Lower lobe of right lung (tissue), 2 donors: ENCODE measurements at regions not wholly inside any gene's neighbourhood (a gene's known extent, or its start where the extent isn't known, plus 50 kb on each side); places are given as distances from the start of the nearest gene placed in this dataset.
A peak's percentile ranks its signal among the peaks of the same experiment; 100 is the strongest.

ENCODE experiments used
- ATAC-seq, 2 donors: fragments of 200-7000 bp; cut with Tn5 transposase; one replicate each; pipeline ENCODE4 v1.9.1; 2020 to 2022; ENCODE audit warnings: mild to moderate bottlenecking in 2 of 2, moderate library complexity in 2 of 2
- DNase-seq: peaks from one replicate; pipeline ENCODE4 v3.0.0-alpha.2; 2020
- H3K27ac ChIP-seq: fragments of 200-600 bp; one replicate; pipeline ENCODE4 v1.8.0; 2022
- H3K27me3 ChIP-seq: fragments of 200-600 bp; one replicate; pipeline ENCODE4 v1.8.0; 2022; ENCODE audit warnings: low read depth
- H3K36me3 ChIP-seq: fragments of 200-600 bp; one replicate; pipeline ENCODE4 v1.8.0; 2022; ENCODE audit warnings: mild to moderate bottlenecking
- H3K4me1 ChIP-seq: fragments of 200-600 bp; one replicate; pipeline ENCODE4 v1.8.0; 2022
- H3K4me3 ChIP-seq: fragments of 200-600 bp; one replicate; pipeline ENCODE4 v1.8.0; 2022; ENCODE audit warnings: mild to moderate bottlenecking
- H3K9me3 ChIP-seq: fragments of 200-600 bp; one replicate; pipeline ENCODE4 v1.8.0; 2022
- intact Hi-C: fragments of 100-400 bp; cut with DNase I; formaldehyde crosslinking; loops from one replicate; pipeline ENCODE4 v1.11.0; 2022
- TF ChIP-seq, protein P1 (sequence below): fragments of 200-600 bp; IDR thresholded peaks from one replicate; pipeline ENCODE4 v1.8.0; 2022; ENCODE audit warnings: antibody characterized with exemption, mild to moderate bottlenecking
- donor health status: DM: no; HTN: yes; CAD: no; lungs with severe emphysema.

DNA sequence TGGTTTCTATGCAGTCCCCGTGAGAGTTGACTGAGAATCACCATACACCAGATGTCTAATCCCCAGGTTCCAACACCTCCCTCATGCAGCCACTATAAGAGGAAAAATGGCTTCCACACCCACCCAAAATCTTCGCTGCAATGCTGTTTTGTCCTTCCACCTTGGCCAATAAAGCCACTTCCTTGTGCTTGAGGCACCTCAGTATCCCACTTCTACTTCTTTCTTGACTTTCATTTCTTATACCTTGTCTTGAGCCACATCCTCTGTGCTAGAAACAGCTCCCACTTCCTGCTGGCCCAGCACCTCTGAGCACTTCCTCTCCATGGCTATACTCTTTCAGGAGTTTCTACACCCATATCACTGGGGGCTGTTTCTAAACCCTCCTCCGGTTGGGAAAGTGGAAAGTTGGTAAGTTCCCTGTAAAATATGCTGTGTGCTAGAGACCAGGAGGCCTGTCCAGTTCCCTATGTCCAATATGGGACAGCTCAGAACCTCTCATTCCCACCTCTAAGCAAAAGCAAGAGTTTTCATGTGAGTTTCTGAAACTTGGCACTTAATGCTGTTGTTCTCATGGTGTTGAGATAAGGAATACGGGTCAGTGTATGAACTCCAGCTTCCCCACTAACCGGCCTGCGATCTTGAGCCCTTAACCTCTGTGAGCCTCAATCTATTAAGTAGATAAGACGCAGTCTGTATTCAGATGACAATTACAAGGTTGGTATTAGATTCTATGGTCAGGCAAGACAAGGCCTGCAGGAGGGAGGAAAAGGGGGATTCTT, 209.1 kb upstream of the ID2 start:
- DNase-seq (no peak), ATAC-seq (peak; percentile 43 to 49)
- TF ChIP-seq, protein P1, sequence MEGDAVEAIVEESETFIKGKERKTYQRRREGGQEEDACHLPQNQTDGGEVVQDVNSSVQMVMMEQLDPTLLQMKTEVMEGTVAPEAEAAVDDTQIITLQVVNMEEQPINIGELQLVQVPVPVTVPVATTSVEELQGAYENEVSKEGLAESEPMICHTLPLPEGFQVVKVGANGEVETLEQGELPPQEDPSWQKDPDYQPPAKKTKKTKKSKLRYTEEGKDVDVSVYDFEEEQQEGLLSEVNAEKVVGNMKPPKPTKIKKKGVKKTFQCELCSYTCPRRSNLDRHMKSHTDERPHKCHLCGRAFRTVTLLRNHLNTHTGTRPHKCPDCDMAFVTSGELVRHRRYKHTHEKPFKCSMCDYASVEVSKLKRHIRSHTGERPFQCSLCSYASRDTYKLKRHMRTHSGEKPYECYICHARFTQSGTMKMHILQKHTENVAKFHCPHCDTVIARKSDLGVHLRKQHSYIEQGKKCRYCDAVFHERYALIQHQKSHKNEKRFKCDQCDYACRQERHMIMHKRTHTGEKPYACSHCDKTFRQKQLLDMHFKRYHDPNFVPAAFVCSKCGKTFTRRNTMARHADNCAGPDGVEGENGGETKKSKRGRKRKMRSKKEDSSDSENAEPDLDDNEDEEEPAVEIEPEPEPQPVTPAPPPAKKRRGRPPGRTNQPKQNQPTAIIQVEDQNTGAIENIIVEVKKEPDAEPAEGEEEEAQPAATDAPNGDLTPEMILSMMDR, result no peak
- Histone ChIP-seq H3K9me3 (no peaks in the 10 kb centered on the region), H3K4me1 (peaks cover 40% of the 10 kb centered on the region), H3K27ac (no peak overlapping the region), H3K4me3 (no peak overlapping the region), H3K36me3 (no peaks in the 10 kb centered on the region), H3K27me3 (no peaks in the 10 kb centered on the region)
- intact Hi-C loops, result no loop called here

DNA sequence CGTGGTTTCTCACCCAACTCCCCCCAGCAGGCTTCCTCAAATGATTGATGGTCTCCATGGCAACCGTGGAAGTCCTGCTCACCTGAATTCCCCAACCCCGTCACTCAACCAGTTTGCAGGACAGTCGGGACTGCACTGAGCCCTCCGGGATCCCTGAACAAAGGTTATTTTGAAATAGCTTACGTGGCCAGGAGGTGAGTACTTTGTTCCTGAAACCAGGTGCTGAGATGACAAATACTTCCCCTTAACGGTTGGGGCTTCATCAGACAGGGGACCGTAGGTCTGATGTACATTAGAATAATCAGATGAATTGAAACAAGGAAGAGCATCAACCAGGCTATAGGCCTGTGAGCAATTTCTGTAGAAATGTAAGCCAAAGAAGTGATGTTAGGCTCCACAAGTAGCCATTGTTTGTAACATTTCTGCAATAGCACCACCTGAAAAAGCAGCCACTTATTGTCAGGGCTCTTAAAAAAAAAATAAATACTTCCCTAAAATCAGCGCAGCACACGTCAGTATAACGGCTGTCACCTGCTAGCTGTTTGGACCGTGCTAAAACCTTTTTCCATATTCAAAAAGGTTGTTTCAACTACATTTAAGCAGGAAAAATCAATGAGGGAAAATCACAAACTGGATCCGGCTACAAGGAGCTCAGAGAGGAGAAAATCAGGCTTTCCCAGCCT, 206.4 kb upstream of the ID2 start:
- TF ChIP-seq, protein P1, result no peak
- Histone ChIP-seq H3K4me3 (no peak overlapping the region), H3K9me3 (no peaks in the 10 kb centered on the region), H3K27me3 (no peaks in the 10 kb centered on the region), H3K27ac (peak overlapping the region; percentile 27), H3K4me1 (peaks cover 55% of the 10 kb centered on the region), H3K36me3 (no peaks in the 10 kb centered on the region)
- intact Hi-C loops, result no loop called here
- ATAC-seq (peak in 1 of 2 donors; percentile 58), DNase-seq (no peak)

DNA sequence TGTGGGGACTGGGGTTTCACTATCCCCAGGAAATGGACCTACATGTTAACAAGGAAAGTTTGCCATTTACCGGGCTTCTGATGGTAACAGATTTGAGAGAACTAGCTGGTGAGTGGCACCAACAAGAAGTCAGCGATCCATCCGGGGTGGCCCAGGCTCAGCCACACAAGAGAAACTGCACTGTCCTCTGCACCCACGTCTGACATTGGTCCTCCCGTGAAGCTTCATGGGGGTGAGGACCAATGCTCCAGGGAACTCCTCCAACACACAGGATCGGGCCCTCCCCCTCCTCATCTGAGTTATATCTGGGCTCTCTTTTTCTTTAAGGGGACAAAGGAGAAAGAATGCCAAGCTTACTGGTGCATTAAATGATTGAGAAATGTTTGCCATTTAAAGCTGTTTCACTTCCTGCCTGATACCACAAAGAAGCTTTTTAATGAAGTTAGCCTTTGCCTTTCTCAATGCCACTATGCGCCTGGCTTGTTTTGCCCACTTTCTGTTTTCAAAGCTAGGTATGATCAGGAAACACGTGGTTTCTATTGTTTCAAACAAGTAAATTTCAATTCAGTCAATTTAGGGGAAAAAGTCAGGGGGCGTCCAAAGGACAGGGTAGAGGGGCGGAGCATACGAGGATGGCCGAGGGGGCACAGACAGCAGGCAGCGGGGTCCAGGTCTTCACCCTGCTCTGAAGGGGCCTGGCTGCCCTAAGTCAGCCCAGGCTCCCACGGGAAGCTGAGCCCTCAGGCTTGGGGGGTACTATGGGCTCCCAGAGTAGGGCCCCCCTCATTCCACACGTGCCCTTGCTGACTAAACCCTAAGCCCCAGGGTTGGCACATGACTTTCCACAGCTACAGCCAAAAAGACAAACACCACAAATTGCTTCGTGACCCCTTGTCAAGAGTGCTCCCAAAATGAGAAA, 204.0 kb upstream of the ID2 start:
- Histone ChIP-seq H3K9me3 (no peaks in the 10 kb centered on the region), H3K27ac (peak overlapping the region; percentile 54), H3K27me3 (no peaks in the 10 kb centered on the region), H3K4me1 (peaks cover 56% of the 10 kb centered on the region), H3K36me3 (no peaks in the 10 kb centered on the region), H3K4me3 (no peak overlapping the region)
- DNase-seq (peak; percentile 50), ATAC-seq (peak; percentile 49 to 58)
- intact Hi-C loops, result no loop called here
- TF ChIP-seq, protein P1, result no peak

DNA sequence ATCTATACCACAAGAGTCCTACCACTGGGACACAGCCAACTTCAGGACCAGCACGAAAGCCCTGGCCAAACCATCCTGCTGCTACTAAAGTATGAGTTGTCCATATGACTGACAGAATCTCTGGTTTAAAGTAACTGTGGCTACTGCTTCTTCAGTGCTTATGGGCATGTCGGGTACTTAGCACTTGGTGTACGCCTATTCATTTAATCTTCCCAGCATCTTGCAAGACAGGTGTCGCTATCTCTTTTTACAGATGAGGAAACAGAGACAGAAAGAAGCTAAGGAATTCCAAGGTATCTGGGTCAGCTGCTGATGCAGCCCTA, 203.4 kb upstream of the ID2 start:
- no peaks in the 10 kb centered on the region for H3K27me3 ChIP-seq
- TF ChIP-seq, protein P1, result no peak
- peaks cover 54% of the 10 kb centered on the region for H3K4me1 ChIP-seq
- peak overlapping the region; percentile 54 for H3K27ac ChIP-seq
- DNase-seq (no peak), ATAC-seq (no peak)
- no peak overlapping the region for H3K4me3 ChIP-seq
- H3K9me3 ChIP-seq, result no peaks in the 10 kb centered on the region
- no peaks in the 10 kb centered on the region for H3K36me3 ChIP-seq
- intact Hi-C loops, result no loop called here

DNA sequence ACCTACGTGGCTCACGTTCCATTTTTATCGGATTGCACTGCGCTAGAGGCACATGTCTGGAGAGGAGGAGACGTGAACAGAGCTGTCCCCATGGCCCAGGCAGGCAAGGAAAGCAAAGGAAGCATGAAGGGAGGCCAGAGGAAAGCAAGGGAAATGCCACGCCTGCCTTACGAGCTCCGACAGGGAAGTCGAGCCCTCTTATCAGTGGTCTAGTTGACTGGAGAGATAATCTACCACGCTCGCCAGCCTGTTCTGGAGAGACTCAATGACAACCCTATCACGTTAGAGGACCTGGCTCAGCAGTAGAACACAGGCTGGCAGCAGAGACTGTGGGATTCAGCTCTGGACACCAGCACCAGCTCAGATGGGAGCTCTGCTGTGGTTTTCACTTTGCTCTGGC, 202.6 kb upstream of the ID2 start:
- Histone ChIP-seq H3K36me3 (no peaks in the 10 kb centered on the region), H3K4me1 (peaks cover 54% of the 10 kb centered on the region), H3K4me3 (no peak overlapping the region), H3K9me3 (no peaks in the 10 kb centered on the region), H3K27me3 (no peaks in the 10 kb centered on the region), H3K27ac (no peak overlapping the region)
- no peak for ATAC-seq
- TF ChIP-seq, protein P1, result no peak
- no peak for DNase-seq
- intact Hi-C loops, result no loop called here
